ENCODE measurements at regions not wholly inside any gene's neighbourhood (a gene's known extent, or its start where the extent isn't known, plus 50 kb on each side); places are given as distances from the start of the nearest gene placed in this dataset.

DNA sequence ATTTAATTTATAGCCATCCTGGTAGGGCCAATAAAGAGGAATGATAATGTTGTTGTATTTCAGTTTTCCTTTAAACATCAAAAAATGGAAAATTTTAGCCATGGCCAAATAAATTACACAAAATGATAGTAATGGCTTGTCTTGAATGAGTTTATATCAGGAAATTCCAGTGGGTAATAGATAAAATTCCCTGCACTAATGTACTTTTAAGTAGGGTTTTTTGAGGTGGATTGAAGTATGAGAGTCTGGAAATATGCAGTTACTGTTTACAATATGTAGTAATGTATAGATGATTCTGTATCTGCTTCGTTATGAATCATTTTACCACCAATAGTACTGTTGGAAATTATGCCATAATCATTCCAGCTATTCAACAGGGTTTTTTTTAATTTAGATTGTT, 219.4 kb upstream of the ROBO2 start:
- TF ChIP-seq POLR2A (IDR thresholded peaks at IDR 0.05; ENCODE audit: low read depth, low read length) (no peak), SPI1 (IDR thresholded peaks at IDR 0.05; ENCODE audit: low read depth, low read length) (no peak), POLR2AphosphoS5 (IDR thresholded peaks at IDR 0.05; ENCODE audit: low read depth, low read length) (no peak), TAF1 (IDR thresholded peaks at IDR 0.05; ENCODE audit: low read depth, low read length) (no peak), POU2F2 (IDR thresholded peaks at IDR 0.05; ENCODE audit: low read depth, low read length) (no peak), PAX5 (IDR thresholded peaks at IDR 0.05; ENCODE audit: insufficient read depth, low read length, severe bottlenecking) (no peak)
